Upper lobe of left lung (tissue), 6 donors: ENCODE measurements at regions not wholly inside any gene's neighbourhood (a gene's known extent, or its start where the extent isn't known, plus 50 kb on each side); places are given as distances from the start of the nearest gene placed in this dataset.

Experiments used
- ATAC-seq, 2 donors: fragments of 200-7000 bp; cut with Tn5 transposase; one replicate each; pipeline ENCODE4 v1.9.1; 2022; ENCODE audit warnings: mild to moderate bottlenecking in 2 of 2, moderate library complexity in 2 of 2; ENCODE audit not compliant: low FRiP score in 2 of 2
- DNase-seq, 2 donors: peaks; one replicate each; pipeline ENCODE4 v3.0.0-alpha.2; 2019 to 2020
- H3K27ac ChIP-seq, 4 donors: fragments of 200-600 bp; sonication (generic); one replicate each; pipeline ENCODE4 v1.5.1; 2016 to 2019
- H3K27me3 ChIP-seq, 4 donors: fragments of 200-600 bp; sonication (generic); one replicate each; pipeline ENCODE4 v1.5.1; 2017 to 2019
- H3K36me3 ChIP-seq, 4 donors: fragments of 200-600 bp; sonication (generic); one replicate each; pipeline ENCODE4 v1.5.1; 2016 to 2019
- H3K4me1 ChIP-seq, 4 donors: fragments of 200-600 bp; sonication (generic); one replicate each; pipeline ENCODE4 v1.5.1; 2018 to 2019
- H3K4me3 ChIP-seq, 4 donors: fragments of 200-600 bp; sonication (generic); one replicate each; pipeline ENCODE4 v1.5.1; 2017 to 2019; ENCODE audit warnings: mild to moderate bottlenecking in 2 of 4, moderate library complexity in 1 of 4
- H3K9me3 ChIP-seq, 4 donors: fragments of 200-600 bp; sonication (generic); one replicate each; pipeline ENCODE4 v1.5.1; 2018 to 2019
- CTCF ChIP-seq, 6 experiments: fragments of 450-650 bp in 4 of 6; fragments of 200-600 bp in 2 of 6; sonication (generic) in 2 of 6; IDR thresholded peaks; one replicate each; pipeline ENCODE4 v1.5.1; 2016 to 2019; ENCODE audit warnings: antibody characterized with exemption in 6 of 6
- EP300 ChIP-seq, 4 donors: sonication (generic); formaldehyde crosslinking; IDR thresholded peaks; one replicate each; pipeline ENCODE4 v1.5.1; 2017; ENCODE audit warnings: antibody characterized with exemption in 4 of 4, control low read depth in 2 of 4
- POLR2A ChIP-seq, 4 donors: fragments of 450-650 bp; IDR thresholded peaks; one replicate each; pipeline ENCODE4 v1.5.1; 2016 to 2017; ENCODE audit warnings: antibody characterized with exemption in 4 of 4, mild to moderate bottlenecking in 2 of 4
- POLR2AphosphoS5 ChIP-seq, 2 donors: sonication (generic); formaldehyde crosslinking; IDR thresholded peaks; one replicate each; pipeline ENCODE4 v1.5.1; 2017; ENCODE audit warnings: antibody characterized with exemption in 2 of 2
- WGBS, 2 donors: methylation state at CpG; one replicate each; pipeline ENCODE4 v1.1.5; 2017 to 2018; 5-methylcytosine and 5-hydroxymethylcytosine counted together
- donor health status: DM: no; HTN: no; CAD: no; lungs with moderate emphysema.
- donor health status: DM: no; HTN: yes; CAD: no; lungs with severe emphysema.

GRCh38 chr22:27065279-27065678 is 407.9 kb downstream of the MIAT start:
- Histone ChIP-seq H3K27me3 (no peaks in the 10 kb centered on the region), H3K9me3 (no peaks in the 10 kb centered on the region), H3K4me1 (no peaks in the 10 kb centered on the region), H3K36me3 (no peaks in the 10 kb centered on the region), H3K4me3 (no peak overlapping the region), H3K27ac (no peak overlapping the region)
- 12 to 19% methylated on average over 9 of the region's 9 CpGs for WGBS, 2 donors
- ATAC-seq = no peak
- TF ChIP-seq EP300 (IDR thresholded peaks at IDR 0.05) (no peak), CTCF (IDR thresholded peaks at IDR 0.05) (no peak), POLR2A (IDR thresholded peaks at IDR 0.05) (no peak), POLR2AphosphoS5 (IDR thresholded peaks at IDR 0.05) (no peak)
- no peak for DNase-seq

GRCh38 chr22:27066856-27067255 is 409.5 kb downstream of the MIAT start:
- WGBS, 2 donors = 81 to 85% methylated on average over 12 of the region's 12 CpGs
- no peak for ATAC-seq
- Histone ChIP-seq H3K27ac (no peak overlapping the region), H3K36me3 (no peaks in the 10 kb centered on the region), H3K9me3 (no peaks in the 10 kb centered on the region), H3K27me3 (no peaks in the 10 kb centered on the region), H3K4me3 (no peak overlapping the region), H3K4me1 (no peaks in the 10 kb centered on the region)
- DNase-seq = no peak
- TF ChIP-seq POLR2A (IDR thresholded peaks at IDR 0.05) = no peak

GRCh38 chr22:27068121-27068520 is 410.7 kb downstream of the MIAT start:
- DNase-seq = no peak
- H3K27ac ChIP-seq = no peak overlapping the region
- H3K4me3 ChIP-seq = no peak overlapping the region
- no peaks in the 10 kb centered on the region for H3K27me3 ChIP-seq
- H3K36me3 ChIP-seq = no peaks in the 10 kb centered on the region
- no peaks in the 10 kb centered on the region for H3K9me3 ChIP-seq
- no peak for TF ChIP-seq EP300 (IDR thresholded peaks at IDR 0.05)
- no peak for TF ChIP-seq POLR2AphosphoS5 (IDR thresholded peaks at IDR 0.05)
- no peak for TF ChIP-seq CTCF (IDR thresholded peaks at IDR 0.05)
- no peak for TF ChIP-seq POLR2A (IDR thresholded peaks at IDR 0.05)
- ATAC-seq = no peak
- no peaks in the 10 kb centered on the region for H3K4me1 ChIP-seq

- H3K27ac ChIP-seq = no peak overlapping the region
- WGBS, 2 donors = 31 to 39% methylated on average over 8 of the region's 8 CpGs
- H3K4me1 ChIP-seq = no peaks in the 10 kb centered on the region
- no peak for ATAC-seq
- H3K9me3 ChIP-seq = no peaks in the 10 kb centered on the region
- no peak overlapping the region for H3K4me3 ChIP-seq
- no peak for DNase-seq
- no peak for TF ChIP-seq CTCF (IDR thresholded peaks at IDR 0.05)
- no peak for TF ChIP-seq POLR2AphosphoS5 (IDR thresholded peaks at IDR 0.05)
- no peak for TF ChIP-seq POLR2A (IDR thresholded peaks at IDR 0.05)
- no peak for TF ChIP-seq EP300 (IDR thresholded peaks at IDR 0.05)
- H3K36me3 ChIP-seq = no peaks in the 10 kb centered on the region
- H3K27me3 ChIP-seq = no peaks in the 10 kb centered on the region
These were observed 413.2 kb downstream of the MIAT start for GRCh38 chr22:27070594-27070993.

GRCh38 chr22:27073601-27074425 is 416.4 kb downstream of the MIAT start:
- Histone ChIP-seq H3K27me3 (no peaks in the 10 kb centered on the region), H3K36me3 (no peaks in the 10 kb centered on the region), H3K4me1 (no peaks in the 10 kb centered on the region), H3K9me3 (peaks cover 0 to 3% (median 0%) of the 10 kb centered on the region in 4 donors), H3K4me3 (no peak overlapping the region), H3K27ac (no peak overlapping the region)
- WGBS, 2 donors = 74 to 78% methylated on average over 12 of the region's 12 CpGs
- DNase-seq (no peak), ATAC-seq (no peak)
- TF ChIP-seq CTCF (IDR thresholded peaks at IDR 0.05) = no peak
- no peak for TF ChIP-seq EP300 (IDR thresholded peaks at IDR 0.05)
- no peak for TF ChIP-seq POLR2A (IDR thresholded peaks at IDR 0.05)
- no peak for TF ChIP-seq POLR2AphosphoS5 (IDR thresholded peaks at IDR 0.05)
